K562 (cell line): ENCODE measurements at regions not wholly inside any gene's neighbourhood (a gene's known extent, or its start where the extent isn't known, plus 50 kb on each side); places are given as distances from the start of the nearest gene placed in this dataset.

Experiments
- ATAC-seq: fragments of 200-7000 bp; cut with Tn5 transposase; 3 replicates; pipeline ENCODE4 v1.9.1; 2020; ENCODE audit warnings: moderate library complexity
- BruUV-seq: library from RNA; stranded (reverse); fragments of 400-500 nt; replicated peaks from 2 replicates; lab custom pipeline; 2021; lab: Mats Ljungman, UMichigan
- CTCF ChIA-PET: fragments of 300-600 bp; formaldehyde crosslinking; extraction: SDS; loops from one replicate; lab custom pipeline; 2021; ENCODE audit warnings: low intra/inter-chr PET ratio; lab: Yijun Ruan, JAX
- POLR2A ChIA-PET: fragments of 300-600, 350-650 bp; sonication (Branson Sonifier 250); formaldehyde crosslinking; extraction: SDS; loops from one replicate; lab custom pipeline; 2021; ENCODE audit warnings: antibody characterized with exemption, inconsistent platforms; lab: Yijun Ruan, JAX
- DNase-seq, 4 experiments: peaks; one replicate each; pipeline versions ENCODE4 v3.0.0 to v3.0.0-alpha.2; 2011 to 2018; ENCODE audit warnings: low spot score in 3 of 4, mixed read lengths in 3 of 4; ENCODE audit errors: extremely low read depth in 1 of 4
- FAIRE-seq: peaks from 2 replicates; lab custom pipeline; 2011; peaks lifted over from hg19 to GRCh38; lab: Jason Lieb, UNC
- H2AFZ ChIP-seq: 2 replicates; pipeline ENCODE4 v1.6.0; 2011; ENCODE audit warnings: low read depth, low read length, control low read depth, inconsistent platforms
- H3K27ac ChIP-seq: fragments of 200-600 bp; 3 replicates; pipeline ENCODE4 v1.8.0; 2011; ENCODE audit warnings: low read depth, mild to moderate bottlenecking, control low read depth, inconsistent platforms, low read length, moderate library complexity, mixed read lengths; ENCODE audit errors: extremely low read depth
- H3K27me3 ChIP-seq, 2 experiments: fragments of 300-600 bp in 1 of 2; 2 replicates in 1 of 2; 3 replicates in 1 of 2; pipeline versions ENCODE4 v1.6.0 to v1.8.0; 2011; ENCODE audit warnings: inconsistent platforms in 2 of 2, low read length in 2 of 2, mild to moderate bottlenecking in 1 of 2, mixed read lengths in 1 of 2, moderate library complexity in 1 of 2; ENCODE audit not compliant: control insufficient read depth in 2 of 2, insufficient read depth in 2 of 2
- H3K36me3 ChIP-seq: fragments of 300-600 bp; 3 replicates; pipeline ENCODE4 v1.8.0; 2011; ENCODE audit warnings: mild to moderate bottlenecking, low read length, inconsistent platforms; ENCODE audit not compliant: control insufficient read depth, insufficient read depth
- H3K4me1 ChIP-seq, 2 experiments: fragments of 200-600 bp in 1 of 2; replicated peaks in 1 of 2; 2 replicates in 1 of 2; 3 replicates in 1 of 2; pipeline versions ENCODE4 v1.5.1 to v1.8.0; 2011; ENCODE audit warnings: inconsistent platforms in 2 of 2, low read length in 2 of 2, mild to moderate bottlenecking in 1 of 2, mixed read lengths in 1 of 2, moderate library complexity in 1 of 2; ENCODE audit not compliant: control insufficient read depth in 2 of 2, insufficient read depth in 2 of 2
- H3K4me2 ChIP-seq: 2 replicates; pipeline ENCODE4 v1.6.1; 2011; ENCODE audit warnings: low read length, control low read depth, inconsistent platforms, mixed read lengths; ENCODE audit not compliant: insufficient read depth
- H3K4me3 ChIP-seq: fragments of 200-600 bp; sonication (generic), shearing (Covaris generic); 2 replicates; pipeline ENCODE4 v1.5.1; 2016; ENCODE audit warnings: control low read depth, inconsistent platforms
- H3K79me2 ChIP-seq: fragments of 200-600 bp; 3 replicates; pipeline ENCODE4 v1.8.0; 2011; ENCODE audit warnings: low read length, inconsistent platforms; ENCODE audit not compliant: control insufficient read depth, insufficient read depth
- H3K9ac ChIP-seq, 2 experiments: 2 replicates each; pipeline versions ENCODE4 v1.6.0 to v1.6.1; 2011; ENCODE audit warnings: low read depth in 2 of 2, low read length in 2 of 2, control low read depth in 1 of 2, inconsistent platforms in 1 of 2, mild to moderate bottlenecking in 1 of 2, mixed read lengths in 1 of 2; ENCODE audit not compliant: insufficient read depth in 1 of 2
- H3K9me1 ChIP-seq: one replicate; pipeline ENCODE4 v1.6.0; 2011; ENCODE audit warnings: inconsistent platforms, mild to moderate bottlenecking, low read length, moderate library complexity; ENCODE audit not compliant: control insufficient read depth, insufficient read depth
- H3K9me3 ChIP-seq: replicated peaks from 2 replicates; pipeline ENCODE4 v1.5.1; 2011; ENCODE audit warnings: low read depth, low read length, inconsistent platforms; ENCODE audit not compliant: control insufficient read depth, insufficient read depth
- H4K20me1 ChIP-seq: replicated peaks from 2 replicates; pipeline ENCODE4 v1.6.1; 2011; ENCODE audit warnings: low read length, inconsistent platforms, mixed read lengths; ENCODE audit not compliant: control insufficient read depth, insufficient read depth
- CREB5 ChIP-seq: fragments of 250-450 bp; sonication (Bioruptor Pico); IDR thresholded peaks from 2 replicates; pipeline ENCODE4 v1.5.0; 2020; ENCODE audit warnings: mild to moderate bottlenecking
- E2F4 ChIP-seq: sonication (generic); formaldehyde crosslinking; IDR thresholded peaks from 2 replicates; pipeline ENCODE4 v1.8.0; 2022; ENCODE audit warnings: mild to moderate bottlenecking, low read depth, missing genetic modification reagents
- KAT7 ChIP-seq: sonication (generic); formaldehyde crosslinking; IDR thresholded peaks from 2 replicates; pipeline ENCODE4 v1.8.0; 2022; ENCODE audit warnings: missing genetic modification reagents, mild to moderate bottlenecking, borderline replicate concordance
- KDM4B ChIP-seq, 2 experiments: fragments of 450-650 bp in 1 of 2; sonication (generic) in 1 of 2; IDR thresholded peaks; 2 replicates each; pipeline ENCODE4 v1.6.1; 2016 to 2017; ENCODE audit warnings: borderline replicate concordance in 2 of 2, antibody characterized with exemption in 1 of 2, low read depth in 1 of 2, mild to moderate bottlenecking in 1 of 2
- MYC ChIP-seq, 2 experiments: fragments of 250-450 bp in 1 of 2; sonication (Bioruptor Pico) in 1 of 2; IDR thresholded peaks; 2 replicates each; pipeline versions ENCODE4 v1.5.1 to v1.6.1; 2012 to 2021; ENCODE audit warnings: low read depth in 2 of 2, borderline replicate concordance in 1 of 2, improper control_type of control experiment in 1 of 2, low read length in 1 of 2, mild to moderate bottlenecking in 1 of 2, moderate library complexity in 1 of 2
- SP2 ChIP-seq: IDR thresholded peaks from 2 replicates; pipeline ENCODE4 v1.6.1; 2011; ENCODE audit warnings: mild to moderate bottlenecking, low read depth, low read length, moderate library complexity; ENCODE audit not compliant: poor library complexity, severe bottlenecking; ENCODE audit errors: extremely low read depth
- ZNF253 ChIP-seq: fragments of 250-450 bp; sonication (Bioruptor Pico); conservative IDR thresholded peaks from 2 replicates; pipeline ENCODE4 v1.6.1; 2021; ENCODE audit warnings: mild to moderate bottlenecking
- ZNF318 ChIP-seq, 2 experiments: fragments of 450-650 bp; IDR thresholded peaks; 2 replicates each; pipeline ENCODE4 v1.6.1; 2016; ENCODE audit warnings: mild to moderate bottlenecking in 2 of 2, borderline replicate concordance in 1 of 2, low read depth in 1 of 2, moderate library complexity in 1 of 2
- ZNF384 ChIP-seq: IDR thresholded peaks from 2 replicates; pipeline ENCODE4 v1.6.1; 2012; ENCODE audit warnings: low read depth, low read length, improper control_type of control experiment
- ZNF431 ChIP-seq: sonication (generic); formaldehyde crosslinking; IDR thresholded peaks from 2 replicates; pipeline ENCODE4 v1.8.0; 2022; ENCODE audit warnings: mild to moderate bottlenecking, missing genetic modification reagents
- ZZZ3 ChIP-seq: fragments of 450-650 bp; IDR thresholded peaks from 2 replicates; pipeline ENCODE4 v1.6.1; 2016; ENCODE audit warnings: antibody characterized with exemption, mild to moderate bottlenecking, moderate library complexity
- WGBS: fragments of 100-300 bp; shearing (Covaris generic); methylation state at CpG from one replicate; pipeline ENCODE4 v1.1.6; 2016; ENCODE audit warnings: low coverage, mixed read lengths; ENCODE audit not compliant: insufficient coverage; ENCODE audit errors: missing lambda C conversion rate; 5-methylcytosine and 5-hydroxymethylcytosine counted together
- in situ Hi-C: fragments of 300-500 bp; cut with MboI; formaldehyde crosslinking; loops from 4 replicates; pipeline ENCODE4 v1.15.0; 2018; ENCODE audit warnings: inconsistent platforms, mixed read lengths
- intact Hi-C: fragments of 100-400 bp; cut with micrococcal nuclease; formaldehyde crosslinking; loops from 2 replicates; pipeline ENCODE4 v1.14.2; 2022

- ChIA-PET CTCF (no interaction called here), POLR2A (no interaction called here)
- Histone ChIP-seq H2AFZ (no peak overlapping the region), H3K9me1 (no peaks in the 10 kb centered on the region), H3K36me3 (no peaks in the 10 kb centered on the region), H3K4me1 (no peaks in the 10 kb centered on the region), H3K4me3 (no peak overlapping the region), H3K9ac (no peak overlapping the region), H3K4me2 (no peak overlapping the region), H3K9me3 (no peaks in the 10 kb centered on the region), H4K20me1 (no peaks in the 10 kb centered on the region), H3K27ac (no peak overlapping the region), H3K27me3 (no peaks in the 10 kb centered on the region), H3K79me2 (no peaks in the 10 kb centered on the region)
- DNase-seq: no peak
- in situ Hi-C loops: no loop called here
- intact Hi-C loops: no loop called here
- no TSS peak for BruUV-seq
- no peak for FAIRE-seq
- no peak for ATAC-seq
- WGBS: 0% methylated on average over 1 of the region's 1 CpG
- TF ChIP-seq ZZZ3 (no peak), ZNF384 (no peak), MYC (IDR thresholded peaks at IDR 0.05; ENCODE audit: low read depth, low read length) (no peak), MYC (CRISPR knock-in tag; IDR thresholded peaks at IDR 0.05; ENCODE audit: borderline replicate concordance, low read depth) (no peak), ZNF318 (IDR thresholded peaks at IDR 0.05; ENCODE audit: borderline replicate concordance in 1 of 2, low read depth in 1 of 2) (no peak), KDM4B (IDR thresholded peaks at IDR 0.05; ENCODE audit: borderline replicate concordance in 2 of 2, low read depth in 1 of 2) (no peak), E2F4 (CRISPR knock-in tag) (no peak), SP2 (no peak), KAT7 (CRISPR knock-in tag) (no peak), CREB5 (no peak), ZNF253 (CRISPR knock-in tag) (no peak), ZNF431 (no peak)
Measured at GRCh38 chr5:125215593-125215992, 469.2 kb upstream of the ZNF608 start.
